Lung (tissue), 11 donors: ENCODE measurements at regions not wholly inside any gene's neighbourhood (a gene's known extent, or its start where the extent isn't known, plus 50 kb on each side); places are given as distances from the start of the nearest gene placed in this dataset.

Experiments
- ATAC-seq: fragments of 200-7000 bp; cut with Tn5 transposase; one replicate; pipeline ENCODE4 v1.9.1; 2020; ENCODE audit warnings: moderate number of reproducible peaks; ENCODE audit not compliant: insufficient read depth, low FRiP score
- DNase-seq, 3 donors: peaks; one replicate each; pipeline ENCODE4 v3.0.0-alpha.2; 2013 to 2017
- H3K27ac ChIP-seq, 2 donors: one replicate each; pipeline ENCODE4 v1.5.1; 2013; ENCODE audit warnings: mild to moderate bottlenecking in 2 of 2, moderate library complexity in 2 of 2, control low read depth in 1 of 2, inconsistent platforms in 1 of 2, low read depth in 1 of 2, low read length in 1 of 2
- H3K27me3 ChIP-seq, 3 donors: one replicate each; pipeline ENCODE4 v1.5.1; 2013; ENCODE audit warnings: low read length in 2 of 3; ENCODE audit not compliant: control insufficient read depth in 3 of 3, insufficient read depth in 3 of 3
- H3K36me3 ChIP-seq, 4 donors: one replicate each; pipeline ENCODE4 v1.5.1; 2013; ENCODE audit warnings: low read length in 4 of 4, mild to moderate bottlenecking in 1 of 4, moderate library complexity in 1 of 4; ENCODE audit not compliant: control insufficient read depth in 4 of 4, insufficient read depth in 4 of 4
- H3K4me1 ChIP-seq, 5 donors: one replicate each; pipeline ENCODE4 v1.5.1; 2013; ENCODE audit warnings: low read length in 5 of 5, mild to moderate bottlenecking in 2 of 5, moderate library complexity in 1 of 5; ENCODE audit not compliant: control insufficient read depth in 5 of 5, insufficient read depth in 5 of 5
- H3K4me3 ChIP-seq: one replicate; pipeline ENCODE4 v1.5.1; 2013; ENCODE audit warnings: mild to moderate bottlenecking, control low read depth, moderate library complexity
- H3K9ac ChIP-seq, 2 donors: one replicate each; pipeline ENCODE4 v1.5.1; 2013; ENCODE audit warnings: low read length in 2 of 2, control low read depth in 1 of 2; ENCODE audit not compliant: insufficient read depth in 1 of 2
- H3K9me3 ChIP-seq, 4 donors: one replicate each; pipeline ENCODE4 v1.5.1; 2013; ENCODE audit warnings: low read length in 3 of 4, mild to moderate bottlenecking in 1 of 4, moderate library complexity in 1 of 4; ENCODE audit not compliant: control insufficient read depth in 4 of 4, insufficient read depth in 3 of 4
- CTCF ChIP-seq: IDR thresholded peaks from 2 replicates; pipeline ENCODE4 v1.5.1; 2012; ENCODE audit warnings: mild to moderate bottlenecking; ENCODE audit errors: control extremely low read depth, extremely low read depth
- WGBS, 2 donors: extraction: QIAGEN DNeasy Blood & Tissue Kit; methylation state at CpG; one replicate each; pipeline ENCODE4 v1.1.7; 2013; 5-methylcytosine and 5-hydroxymethylcytosine counted together
- donor health status: control.
- donor health status: control.
- donor health status: Bipolar disorder and iron deficiency.
- donor health status: healthy.
- donor health status: DM: yes; HTN: yes; CAD: no.

DNA sequence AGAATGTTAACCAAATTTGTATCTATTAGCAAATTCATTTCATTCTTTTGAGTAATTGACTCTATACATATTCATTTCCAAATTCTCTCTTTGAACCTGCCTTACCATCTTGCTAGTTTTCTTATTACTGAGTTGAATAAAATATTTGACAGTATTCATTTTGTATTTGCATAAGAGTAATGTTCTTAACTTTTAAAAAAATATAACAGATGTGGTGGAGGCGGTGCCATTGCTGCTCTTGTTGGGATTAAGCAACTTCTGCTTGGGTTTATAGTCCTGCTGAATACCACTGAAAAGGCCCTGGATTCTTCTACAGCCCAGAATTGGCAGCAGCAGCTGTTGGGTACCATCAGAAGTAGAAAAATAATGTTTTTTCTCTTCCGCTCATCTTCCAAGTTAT lies 148.9 kb upstream of the PEX5L start:
- H3K9ac ChIP-seq: no peak overlapping the region
- no peak overlapping the region for H3K27ac ChIP-seq
- no peaks in the 10 kb centered on the region for H3K36me3 ChIP-seq
- H3K4me1 ChIP-seq: no peaks in the 10 kb centered on the region
- WGBS, 2 donors: 87 to 93% methylated on average over 2 of the region's 2 CpGs
- DNase-seq: no peak
- H3K27me3 ChIP-seq: no peaks in the 10 kb centered on the region
- no peak for ATAC-seq
- no peak for TF ChIP-seq CTCF
- no peak overlapping the region for H3K4me3 ChIP-seq
- peaks cover 0 to 2% (median 0%) of the 10 kb centered on the region in 4 donors for H3K9me3 ChIP-seq

DNA sequence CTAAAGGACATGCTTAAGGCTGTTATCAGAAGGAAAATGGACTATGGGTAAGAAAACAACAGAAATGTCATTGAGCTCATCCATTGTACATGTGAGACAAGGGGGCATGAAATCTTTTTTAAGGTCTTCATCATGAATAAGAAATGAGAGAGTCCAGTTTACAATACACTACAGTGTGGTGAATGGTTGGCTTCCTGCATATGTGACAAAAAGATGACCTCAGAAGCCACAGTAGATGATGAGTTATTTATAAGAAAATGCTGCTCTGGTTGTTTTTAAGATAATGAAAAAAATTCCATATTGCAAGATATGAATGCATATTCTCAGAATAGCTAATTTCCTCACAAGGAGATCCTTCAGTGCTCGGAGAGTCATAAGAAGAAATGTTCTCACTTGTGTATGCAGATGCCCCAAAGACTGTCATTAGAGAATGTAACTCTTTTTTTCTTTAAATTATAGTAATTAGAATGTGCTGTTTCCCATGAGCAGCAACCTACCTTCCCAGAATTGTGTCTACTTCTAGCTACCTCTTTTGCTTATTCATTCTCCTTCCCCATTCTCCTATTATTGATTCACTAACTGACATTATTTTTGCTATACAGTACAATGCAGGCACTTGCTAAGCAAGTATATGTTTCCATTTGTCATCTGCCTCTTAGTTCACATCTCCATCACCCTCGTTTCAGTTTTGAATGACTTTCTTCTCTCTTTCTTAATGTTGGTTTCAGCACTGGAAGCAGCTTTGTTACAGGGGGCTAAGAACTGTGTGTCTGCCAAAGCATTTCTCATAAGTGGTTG lies 152.0 kb upstream of the PEX5L start:
- Histone ChIP-seq H3K4me3 (no peak overlapping the region), H3K4me1 (no peaks in the 10 kb centered on the region), H3K36me3 (no peaks in the 10 kb centered on the region), H3K27ac (no peak overlapping the region), H3K9ac (no peak overlapping the region), H3K27me3 (no peaks in the 10 kb centered on the region), H3K9me3 (peaks cover 0 to 2% (median 0%) of the 10 kb centered on the region in 4 donors)
- ATAC-seq (no peak), DNase-seq (no peak)
- WGBS, 2 donors: 15 to 55% methylated on average over 2 of the region's 2 CpGs
- no peak for TF ChIP-seq CTCF

DNA sequence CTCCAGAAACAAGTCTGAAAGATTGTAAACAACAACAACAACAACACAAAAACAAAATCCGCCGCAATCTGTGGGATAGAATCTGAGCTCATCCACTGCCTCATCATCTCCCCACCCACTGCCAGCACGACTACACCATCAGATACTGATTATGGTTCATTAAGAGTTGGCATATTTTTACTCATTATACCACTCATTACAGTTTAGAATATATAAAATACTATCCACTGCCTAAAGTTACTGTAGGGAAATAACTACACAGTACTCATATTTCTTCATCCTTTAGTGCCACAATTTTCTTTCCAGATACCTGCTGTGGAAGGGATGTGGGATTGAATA lies 152.5 kb upstream of the PEX5L start:
- WGBS, 2 donors: 77 to 81% methylated on average over 3 of the region's 3 CpGs
- Histone ChIP-seq H3K9ac (no peak overlapping the region), H3K27me3 (no peaks in the 10 kb centered on the region), H3K36me3 (no peaks in the 10 kb centered on the region), H3K4me3 (no peak overlapping the region), H3K4me1 (no peaks in the 10 kb centered on the region), H3K27ac (no peak overlapping the region), H3K9me3 (peaks cover 0 to 2% (median 0%) of the 10 kb centered on the region in 4 donors)
- ATAC-seq (no peak), DNase-seq (no peak)
- TF ChIP-seq CTCF: no peak

- no peak for ATAC-seq
- Histone ChIP-seq H3K4me3 (no peak overlapping the region), H3K27me3 (no peaks in the 10 kb centered on the region), H3K27ac (no peak overlapping the region), H3K9ac (no peak overlapping the region), H3K9me3 (no peaks in the 10 kb centered on the region), H3K36me3 (no peaks in the 10 kb centered on the region), H3K4me1 (no peaks in the 10 kb centered on the region)
- no peak for TF ChIP-seq CTCF
- DNase-seq: no peak
- 74 to 85% methylated on average over 1 of the region's 1 CpG for WGBS, 2 donors
Observed at GRCh38 chr3:180196658-180197057, 159.9 kb upstream of the PEX5L start.
